CD14-positive monocyte (primary cell): ENCODE measurements at regions not wholly inside any gene's neighbourhood (a gene's known extent, or its start where the extent isn't known, plus 50 kb on each side); places are given as distances from the start of the nearest gene placed in this dataset.

ENCODE experiments used
- DNase-seq, 3 donors: peaks; one replicate each; pipeline ENCODE4 v3.0.0-alpha.2; 2011 to 2022
- H2AFZ ChIP-seq: 2 replicates; pipeline ENCODE4 v1.6.0; 2012; ENCODE audit warnings: mild to moderate bottlenecking, low read depth, low read length, inconsistent platforms; ENCODE audit not compliant: insufficient read depth, poor library complexity, severe bottlenecking
- H3K27ac ChIP-seq, 2 donors: 1 replicate in 1 of 2; 2 replicates in 1 of 2; pipeline ENCODE4 v1.5.1; 2012 to 2013; ENCODE audit warnings: low read length in 2 of 2, control low read depth in 1 of 2, inconsistent platforms in 1 of 2, low read depth in 1 of 2, mild to moderate bottlenecking in 1 of 2
- H3K27me3 ChIP-seq, 2 donors: one replicate each; pipeline versions ENCODE4 v1.6.0 to v1.6.1; 2011 to 2013; ENCODE audit warnings: low read length in 2 of 2; ENCODE audit not compliant: control insufficient read depth in 2 of 2, insufficient read depth in 2 of 2
- H3K36me3 ChIP-seq, 2 donors: replicated peaks in 1 of 2; 1 replicate in 1 of 2; 2 replicates in 1 of 2; pipeline versions ENCODE4 v1.5.1 to v1.6.1; 2012 to 2013; ENCODE audit warnings: low read length in 2 of 2, control low read depth in 1 of 2, inconsistent platforms in 1 of 2, mild to moderate bottlenecking in 1 of 2; ENCODE audit not compliant: insufficient read depth in 2 of 2, control insufficient read depth in 1 of 2
- H3K4me1 ChIP-seq, 2 donors: 1 replicate in 1 of 2; 2 replicates in 1 of 2; pipeline versions ENCODE4 v1.5.1 to v1.6.1; 2012 to 2013; ENCODE audit warnings: low read length in 2 of 2, control low read depth in 1 of 2, inconsistent platforms in 1 of 2, mild to moderate bottlenecking in 1 of 2, moderate library complexity in 1 of 2; ENCODE audit not compliant: insufficient read depth in 2 of 2, control insufficient read depth in 1 of 2
- H3K4me2 ChIP-seq: replicated peaks from 2 replicates; pipeline ENCODE3; 2012; ENCODE audit warnings: low read length, moderate library complexity, mild to moderate bottlenecking; ENCODE audit not compliant: poor library complexity, severe bottlenecking; ENCODE audit errors: extremely low read depth
- H3K4me3 ChIP-seq, 3 experiments: fragments of 200-600 bp in 1 of 3; sonication (generic) in 1 of 3; replicated peaks in 1 of 3; 1 replicate in 2 of 3; 2 replicates in 1 of 3; pipeline ENCODE4 v1.5.1; 2011 to 2013; ENCODE audit warnings: low read length in 3 of 3, mild to moderate bottlenecking in 3 of 3, control low read depth in 2 of 3, low read depth in 2 of 3, inconsistent platforms in 1 of 3, moderate library complexity in 1 of 3
- H3K79me2 ChIP-seq: 2 replicates; pipeline ENCODE4 v1.6.0; 2012; ENCODE audit warnings: mild to moderate bottlenecking, control low read depth, inconsistent platforms, low read length, moderate library complexity; ENCODE audit not compliant: insufficient read depth
- H3K9ac ChIP-seq: 2 replicates; pipeline ENCODE4 v1.6.0; 2017; ENCODE audit warnings: low read length, mild to moderate bottlenecking; ENCODE audit not compliant: insufficient read depth, poor library complexity, severe bottlenecking
- H3K9me3 ChIP-seq, 2 donors: replicated peaks in 1 of 2; 1 replicate in 1 of 2; 2 replicates in 1 of 2; pipeline versions ENCODE4 v1.5.1 to v1.6.1; 2012 to 2013; ENCODE audit warnings: low read length in 2 of 2, control low read depth in 1 of 2; ENCODE audit not compliant: control insufficient read depth in 1 of 2, insufficient read depth in 1 of 2
- H4K20me1 ChIP-seq: 2 replicates; pipeline ENCODE4 v1.6.0; 2012; ENCODE audit warnings: mild to moderate bottlenecking, low read length, control low read depth, moderate library complexity; ENCODE audit not compliant: insufficient read depth
- H3K27ac Mint-ChIP-seq, 7 donors: one replicate each; pipeline ENCODE4 v1.8.0; 2020; ENCODE audit warnings: mild to moderate bottlenecking in 7 of 7, mixed read lengths in 7 of 7, moderate library complexity in 6 of 7, inconsistent platforms in 2 of 7
- H3K27me3 Mint-ChIP-seq, 3 donors: one replicate each; pipeline ENCODE4 v1.8.0; 2021 to 2022; ENCODE audit warnings: low read depth in 3 of 3, mild to moderate bottlenecking in 3 of 3, mixed read lengths in 3 of 3, moderate library complexity in 3 of 3, inconsistent platforms in 1 of 3
- H3K36me3 Mint-ChIP-seq, 2 donors: one replicate each; pipeline ENCODE4 v1.8.0; 2020; ENCODE audit warnings: mixed read lengths in 2 of 2, inconsistent platforms in 1 of 2, mild to moderate bottlenecking in 1 of 2
- H3K4me1 Mint-ChIP-seq: one replicate; pipeline ENCODE4 v1.8.0; 2020; ENCODE audit warnings: mild to moderate bottlenecking, mixed read lengths
- H3K4me3 Mint-ChIP-seq, 2 donors: one replicate each; pipeline ENCODE4 v1.8.0; 2020; ENCODE audit warnings: mild to moderate bottlenecking in 2 of 2, mixed read lengths in 2 of 2, moderate library complexity in 1 of 2
- H3K9me3 Mint-ChIP-seq, 7 donors: one replicate each; pipeline ENCODE4 v1.8.0; 2020 to 2022; ENCODE audit warnings: mixed read lengths in 7 of 7, mild to moderate bottlenecking in 6 of 7, moderate library complexity in 6 of 7, inconsistent platforms in 2 of 7
- CTCF ChIP-seq: fragments of 200-600 bp; IDR thresholded peaks from one replicate; pipeline ENCODE4 v1.8.0; 2022; ENCODE audit warnings: antibody characterized with exemption, mild to moderate bottlenecking
- WGBS: methylation state at CpG from one replicate; pipeline ENCODE4 v1.1.5; 2013; ENCODE audit warnings: missing lambda C conversion rate; ENCODE audit not compliant: insufficient coverage; 5-methylcytosine and 5-hydroxymethylcytosine counted together
- intact Hi-C, 2 donors: fragments of 100-400 bp; cut with micrococcal nuclease; formaldehyde crosslinking; loops; one replicate each; pipeline versions ENCODE4 v1.15.0 to v1.15.1; 2023

- H4K20me1 ChIP-seq: no peaks in the 10 kb centered on the region
- intact Hi-C loops: no loop called here
- WGBS: no CpG with 5 or more reads among the region's 1 CpG
- no peak for TF ChIP-seq CTCF
- H3K4me1 Mint-ChIP-seq: no peaks in the 10 kb centered on the region
- no peaks in the 10 kb centered on the region for H3K36me3 ChIP-seq
- H3K4me1 ChIP-seq: no peaks in the 10 kb centered on the region
- no peak overlapping the region for H3K4me3 ChIP-seq
- no peaks in the 10 kb centered on the region for H3K9me3 ChIP-seq
- H3K27me3 Mint-ChIP-seq: peaks cover 0 to 8% (median 6%) of the 10 kb centered on the region in 3 donors
- H3K79me2 ChIP-seq: no peaks in the 10 kb centered on the region
- H3K9me3 Mint-ChIP-seq: peaks cover 0 to 3% (median 0%) of the 10 kb centered on the region in 7 donors
- H3K4me2 ChIP-seq: no peak overlapping the region
- no peaks in the 10 kb centered on the region for H3K36me3 Mint-ChIP-seq
- no peak overlapping the region for H2AFZ ChIP-seq
- H3K27me3 ChIP-seq: no peaks in the 10 kb centered on the region
- no peak overlapping the region for H3K27ac Mint-ChIP-seq
- DNase-seq: no peak
- H3K9ac ChIP-seq: no peak overlapping the region
- H3K4me3 Mint-ChIP-seq: no peak overlapping the region
- H3K27ac ChIP-seq: no peak overlapping the region
Measured at GRCh38 chr2:118731413-118731812, 116.0 kb downstream of the EN1 start.

GRCh38 chr2:118730405-118730804 lies 117.0 kb downstream of the EN1 start:
- 62% methylated on average over 2 of the region's 3 CpGs for WGBS
- no peaks in the 10 kb centered on the region for H3K36me3 Mint-ChIP-seq
- no peaks in the 10 kb centered on the region for H3K4me1 Mint-ChIP-seq
- H3K9me3 ChIP-seq: no peaks in the 10 kb centered on the region
- H3K27me3 Mint-ChIP-seq: peaks cover 0 to 7% (median 5%) of the 10 kb centered on the region in 3 donors
- H3K27ac Mint-ChIP-seq: no peak overlapping the region
- no peak overlapping the region for H3K4me3 Mint-ChIP-seq
- H3K9me3 Mint-ChIP-seq: peaks cover 0 to 3% (median 0%) of the 10 kb centered on the region in 7 donors
- no peak overlapping the region for H3K4me2 ChIP-seq
- H3K9ac ChIP-seq: no peak overlapping the region
- no peaks in the 10 kb centered on the region for H3K27me3 ChIP-seq
- no peak overlapping the region for H2AFZ ChIP-seq
- H3K4me3 ChIP-seq: no peak overlapping the region
- no peaks in the 10 kb centered on the region for H3K79me2 ChIP-seq
- no peak for DNase-seq
- intact Hi-C loops: no loop called here
- H4K20me1 ChIP-seq: no peaks in the 10 kb centered on the region
- H3K36me3 ChIP-seq: no peaks in the 10 kb centered on the region
- no peaks in the 10 kb centered on the region for H3K4me1 ChIP-seq
- no peak overlapping the region for H3K27ac ChIP-seq
- TF ChIP-seq CTCF: no peak
